ENCODE measurements at regions not wholly inside any gene's neighbourhood (a gene's known extent, or its start where the extent isn't known, plus 50 kb on each side); places are given as distances from the start of the nearest gene placed in this dataset.

- Histone ChIP-seq H3K9ac (ENCODE audit: low read depth, low read length) (no peak overlapping the region), H3K27me3 (ENCODE audit: control insufficient read depth, insufficient read depth, low read length) (no peaks in the 10 kb centered on the region), H3K4me1 (ENCODE audit: control insufficient read depth, insufficient read depth, low read length) (no peaks in the 10 kb centered on the region), H2BK5ac (ENCODE audit: low read depth, low read length, poor library complexity, severe bottlenecking) (no peak overlapping the region), H4K5ac (ENCODE audit: low read depth, low read length) (no peak overlapping the region), H2AFZ (replicated peaks; ENCODE audit: low read length, poor library complexity) (no peak overlapping the region), H3K4me3 (ENCODE audit: insufficient read depth, low read depth, low read length) (no peak overlapping the region), H4K20me1 (ENCODE audit: insufficient read depth, low read length) (no peaks in the 10 kb centered on the region), H3K36me3 (ENCODE audit: control insufficient read depth, insufficient read depth, low read length) (no peaks in the 10 kb centered on the region), H3K79me1 (ENCODE audit: low read depth in 1 of 2, low read length in 2 of 2) (no peaks in the 10 kb centered on the region), H3K9me1 (ENCODE audit: insufficient read depth, low read length) (no peaks in the 10 kb centered on the region), H3K9me3 (ENCODE audit: control insufficient read depth, insufficient read depth, low read length) (peaks cover 7% of the 10 kb centered on the region), H3K4me2 (ENCODE audit: low read depth, low read length) (no peak overlapping the region), H3K18ac (ENCODE audit: low read depth, low read length) (no peak overlapping the region), H2AK9ac (replicated peaks; ENCODE audit: low read depth, low read length, poor library complexity) (no peak overlapping the region), H3K23ac (ENCODE audit: low read depth, low read length) (no peak overlapping the region), H2AK5ac (ENCODE audit: low read depth, low read length) (no peak overlapping the region), H4K8ac (ENCODE audit: low read depth in 2 of 2, low read length in 2 of 2) (no peak overlapping the region), H3K14ac (replicated peaks; ENCODE audit: low read depth, low read length) (no peak overlapping the region), H3K4ac (ENCODE audit: low read depth, low read length) (no peak overlapping the region), H4K91ac (ENCODE audit: insufficient read depth, low read depth, low read length) (no peak overlapping the region), H2BK15ac (ENCODE audit: low read depth, low read length) (no peak overlapping the region), H2BK120ac (ENCODE audit: low read depth, low read length) (no peak overlapping the region), H3K27ac (ENCODE audit: insufficient read depth, low read length) (no peak overlapping the region), H2BK20ac (ENCODE audit: low read depth, low read length) (no peak overlapping the region), H3K56ac (ENCODE audit: extremely low read depth, insufficient read depth, low read length) (no peak overlapping the region)
- WGBS, 2 experiments (ENCODE audit: extremely low coverage in 2 of 2, insufficient read length in 1 of 2) = no CpG with 5 or more reads among the region's 2 CpGs
- DNase-seq (no peak), ATAC-seq (ENCODE audit: low read depth) (no peak)
- ChIA-PET CTCF (no interaction called here), POLR2A (ENCODE audit: unreplicated experiment) (no interaction called here)
- intact Hi-C loops (cut with micrococcal nuclease) (no loop called here), dilution Hi-C loops (cut with HindIII; ENCODE audit: low sequenced_read_pairs, unreplicated experiment) (no loop called here), in situ Hi-C loops (cut with MboI; ENCODE audit: low sequenced_read_pairs) (no loop called here)
- TF ChIP-seq MXI1 (IDR thresholded peaks at IDR 0.05; ENCODE audit: borderline replicate concordance, low read depth, low read length) (no peak), ELK1 (IDR thresholded peaks at IDR 0.05; ENCODE audit: borderline replicate concordance, low read depth, low read length) (no peak), CEBPB (IDR thresholded peaks at IDR 0.05; ENCODE audit: low read depth, low read length) (no peak), RFX5 (IDR thresholded peaks at IDR 0.05; ENCODE audit: low read depth, low read length) (no peak), RCOR1 (IDR thresholded peaks at IDR 0.05; ENCODE audit: insufficient replicate concordance, low read length) (no peak), MAFK (IDR thresholded peaks at IDR 0.05; ENCODE audit: low read depth, low read length) (no peak), RAD21 (IDR thresholded peaks at IDR 0.05; ENCODE audit: low read length) (no peak)
- no TSS peak for BruUV-seq (replicated peaks)
Observed at GRCh38 chr6:153595903-153596302, 443.1 kb upstream of the OPRM1 start.
